GM12873 (cell line): ENCODE measurements at regions not wholly inside any gene's neighbourhood (a gene's known extent, or its start where the extent isn't known, plus 50 kb on each side); places are given as distances from the start of the nearest gene placed in this dataset.

Experiments used
- CTCF ChIP-seq: IDR thresholded peaks from 2 replicates; pipeline ENCODE4 v1.5.1; 2012; ENCODE audit warnings: low read depth, mild to moderate bottlenecking, moderate library complexity, low read length, control low read depth; ENCODE audit not compliant: insufficient read depth; ENCODE audit errors: missing control alignments

- no peak for TF ChIP-seq CTCF
These were observed 403.7 kb upstream of the CITED2 start for GRCh38 chr6:139778106-139778505.

- TF ChIP-seq CTCF: no peak
These were observed 402.9 kb upstream of the CITED2 start for GRCh38 chr6:139777202-139777970.

- TF ChIP-seq CTCF: no peak
These were observed 401.6 kb upstream of the CITED2 start for GRCh38 chr6:139776041-139776440.

GRCh38 chr6:139768196-139768595 lies 393.7 kb upstream of the CITED2 start:
- TF ChIP-seq CTCF: no peak

GRCh38 chr6:139766796-139767195 lies 392.3 kb upstream of the CITED2 start:
- TF ChIP-seq CTCF: no peak

- no peak for TF ChIP-seq CTCF
These were observed 391.4 kb upstream of the CITED2 start for GRCh38 chr6:139765825-139766285.

- TF ChIP-seq CTCF: no peak
These were observed 390.1 kb upstream of the CITED2 start for GRCh38 chr6:139764498-139764986.
